Activated naive CD8-positive, alpha-beta T cell treated with anti-CD3 and anti-CD28 coated beads, Interleukin-2, amount 10 ng/mL, durations not matched to agents 7 days and 5 days (primary cell): ENCODE measurements at regions not wholly inside any gene's neighbourhood (a gene's known extent, or its start where the extent isn't known, plus 50 kb on each side); places are given as distances from the start of the nearest gene placed in this dataset.
"Not testable (repeated sequence)": the region's sequence is repeated elsewhere in the genome, so short reads cannot be mapped to it uniquely, and the experiment has no call there.

Experiments used
- ATAC-seq: fragments of 150-1000 bp; cut with Tn5 transposase; one replicate; pipeline ENCODE4 v1.10.0; 2021; ENCODE audit warnings: low read depth, moderate library complexity
- POLR2A ChIA-PET: fragments of 350-600 bp; sonication (Branson Sonifier 250); formaldehyde crosslinking; loops from one replicate; lab custom pipeline; 2021; ENCODE audit warnings: antibody characterized with exemption; lab: Charles Lee
- DNase-seq: peaks from one replicate; pipeline ENCODE4 v3.0.0; 2021
- H3K27ac Mint-ChIP-seq: one replicate; pipeline ENCODE4 v1.8.0; 2022; ENCODE audit warnings: mild to moderate bottlenecking, mixed read lengths
- H3K27me3 Mint-ChIP-seq: one replicate; pipeline ENCODE4 v1.8.0; 2022; ENCODE audit warnings: mild to moderate bottlenecking, moderate library complexity, mixed read lengths
- H3K36me3 Mint-ChIP-seq: one replicate; pipeline ENCODE4 v1.8.0; 2021; ENCODE audit warnings: mild to moderate bottlenecking, mixed read lengths
- H3K4me1 Mint-ChIP-seq: one replicate; pipeline ENCODE4 v1.8.0; 2021; ENCODE audit warnings: mixed read lengths
- H3K4me3 Mint-ChIP-seq: one replicate; pipeline ENCODE4 v1.8.0; 2022; ENCODE audit warnings: mild to moderate bottlenecking, moderate library complexity, mixed read lengths
- H3K9me3 Mint-ChIP-seq: one replicate; pipeline ENCODE4 v1.8.0; 2021; ENCODE audit warnings: mixed read lengths

- H3K9me3 Mint-ChIP-seq, result no peaks in the 10 kb centered on the region
- POLR2A ChIA-PET, result interaction anchor here (0.5 kb wide), 1 partner anchor 137 kb away, joined by 4 read pairs; no protein-coding TSS in a partner anchor
- ATAC-seq (no peak), DNase-seq (no peak)
- no peaks in the 10 kb centered on the region for H3K36me3 Mint-ChIP-seq
- no peaks in the 10 kb centered on the region for H3K4me1 Mint-ChIP-seq
- no peak overlapping the region for H3K4me3 Mint-ChIP-seq
- H3K27ac Mint-ChIP-seq, result no peak overlapping the region
- H3K27me3 Mint-ChIP-seq, result no peaks in the 10 kb centered on the region
Measured at GRCh38 chrX:140172401-140172800, 207.1 kb upstream of the CXorf66 start.

- no peak for ATAC-seq
- H3K27me3 Mint-ChIP-seq, result no peaks in the 10 kb centered on the region
- no peak overlapping the region for H3K4me3 Mint-ChIP-seq
- no peaks in the 10 kb centered on the region for H3K9me3 Mint-ChIP-seq
- H3K27ac Mint-ChIP-seq, result no peak overlapping the region
- POLR2A ChIA-PET, result no interaction called here
- H3K36me3 Mint-ChIP-seq, result no peaks in the 10 kb centered on the region
- no peak for DNase-seq
- H3K4me1 Mint-ChIP-seq, result no peaks in the 10 kb centered on the region
Measured at GRCh38 chrX:140167551-140167950, 202.2 kb upstream of the CXorf66 start.

- Mint-ChIP-seq H3K9me3 (no peaks in the 10 kb centered on the region), H3K4me1 (no peaks in the 10 kb centered on the region), H3K4me3 (no peak overlapping the region), H3K27me3 (no peaks in the 10 kb centered on the region), H3K27ac (no peak overlapping the region), H3K36me3 (no peaks in the 10 kb centered on the region)
- POLR2A ChIA-PET, result no interaction called here
- ATAC-seq (no peak), DNase-seq (no peak)
Measured at GRCh38 chrX:140165849-140166248, 200.5 kb upstream of the CXorf66 start.

GRCh38 chrX:140164391-140164790, 199.1 kb upstream of the CXorf66 start:
- H3K27me3 Mint-ChIP-seq, result no peaks in the 10 kb centered on the region
- no peak overlapping the region for H3K4me3 Mint-ChIP-seq
- ATAC-seq, result no peak
- H3K9me3 Mint-ChIP-seq, result no peaks in the 10 kb centered on the region
- POLR2A ChIA-PET, result no interaction called here
- no peaks in the 10 kb centered on the region for H3K4me1 Mint-ChIP-seq
- no peaks in the 10 kb centered on the region for H3K36me3 Mint-ChIP-seq
- H3K27ac Mint-ChIP-seq, result no peak overlapping the region
- DNase-seq, result no peak

GRCh38 chrX:140163371-140164159, 198.2 kb upstream of the CXorf66 start:
- Mint-ChIP-seq H3K4me1 (no peaks in the 10 kb centered on the region), H3K4me3 (no peak overlapping the region), H3K27ac (no peak overlapping the region), H3K27me3 (no peaks in the 10 kb centered on the region), H3K36me3 (no peaks in the 10 kb centered on the region), H3K9me3 (no peaks in the 10 kb centered on the region)
- ATAC-seq (no peak), DNase-seq (no peak)
- POLR2A ChIA-PET, result no interaction called here

- H3K4me1 Mint-ChIP-seq, result no peaks in the 10 kb centered on the region
- H3K27me3 Mint-ChIP-seq, result no peaks in the 10 kb centered on the region
- H3K4me3 Mint-ChIP-seq, result no peak overlapping the region
- no peak for ATAC-seq
- no peak overlapping the region for H3K27ac Mint-ChIP-seq
- no peaks in the 10 kb centered on the region for H3K36me3 Mint-ChIP-seq
- no peak for DNase-seq
- H3K9me3 Mint-ChIP-seq, result no peaks in the 10 kb centered on the region
- POLR2A ChIA-PET, result no interaction called here
Measured at GRCh38 chrX:140157611-140158010, 192.3 kb upstream of the CXorf66 start.

- no peaks in the 10 kb centered on the region for H3K27me3 Mint-ChIP-seq
- ATAC-seq (no peak), DNase-seq (no peak)
- POLR2A ChIA-PET, result no interaction called here
- H3K36me3 Mint-ChIP-seq, result no peaks in the 10 kb centered on the region
- no peaks in the 10 kb centered on the region for H3K9me3 Mint-ChIP-seq
- no peak overlapping the region for H3K27ac Mint-ChIP-seq
- no peaks in the 10 kb centered on the region for H3K4me1 Mint-ChIP-seq
- H3K4me3 Mint-ChIP-seq, result no peak overlapping the region
Measured at GRCh38 chrX:140157143-140157542, 191.8 kb upstream of the CXorf66 start.

- POLR2A ChIA-PET, result no interaction called here
- no peaks in the 10 kb centered on the region for H3K27me3 Mint-ChIP-seq
- no peaks in the 10 kb centered on the region for H3K9me3 Mint-ChIP-seq
- H3K27ac Mint-ChIP-seq, result no peak overlapping the region
- DNase-seq, result no peak
- no peak overlapping the region for H3K4me3 Mint-ChIP-seq
- no peaks in the 10 kb centered on the region for H3K36me3 Mint-ChIP-seq
- ATAC-seq, result no peak
- H3K4me1 Mint-ChIP-seq, result no peaks in the 10 kb centered on the region
Measured at GRCh38 chrX:140151316-140151715, 186.0 kb upstream of the CXorf66 start.

- ATAC-seq (no peak), DNase-seq (no peak)
- no peaks in the 10 kb centered on the region for H3K36me3 Mint-ChIP-seq
- no peak overlapping the region for H3K4me3 Mint-ChIP-seq
- H3K9me3 Mint-ChIP-seq, result no peaks in the 10 kb centered on the region
- POLR2A ChIA-PET, result no interaction called here
- H3K4me1 Mint-ChIP-seq, result no peaks in the 10 kb centered on the region
- H3K27me3 Mint-ChIP-seq, result no peaks in the 10 kb centered on the region
- H3K27ac Mint-ChIP-seq, result no peak overlapping the region
Measured at GRCh38 chrX:140149761-140150160, 184.4 kb upstream of the CXorf66 start.

- Mint-ChIP-seq H3K36me3 (no peaks in the 10 kb centered on the region), H3K27ac (no peak overlapping the region), H3K9me3 (no peaks in the 10 kb centered on the region), H3K4me3 (no peak overlapping the region), H3K27me3 (no peaks in the 10 kb centered on the region), H3K4me1 (no peaks in the 10 kb centered on the region)
- POLR2A ChIA-PET, result no interaction called here
- no peak for DNase-seq
- no peak for ATAC-seq
Measured at GRCh38 chrX:140141444-140142029, 176.2 kb upstream of the CXorf66 start.

- H3K36me3 Mint-ChIP-seq, H3K27ac Mint-ChIP-seq, POLR2A ChIA-PET, H3K27me3 Mint-ChIP-seq, DNase-seq, H3K9me3 Mint-ChIP-seq, H3K4me1 Mint-ChIP-seq, ATAC-seq, H3K4me3 Mint-ChIP-seq: not testable (repeated sequence)
Measured at GRCh38 chrX:140138492-140138891, 173.2 kb upstream of the CXorf66 start.

- DNase-seq, H3K27me3 Mint-ChIP-seq, ATAC-seq, H3K27ac Mint-ChIP-seq, H3K36me3 Mint-ChIP-seq, H3K4me3 Mint-ChIP-seq, H3K4me1 Mint-ChIP-seq, POLR2A ChIA-PET, H3K9me3 Mint-ChIP-seq: not testable (repeated sequence)
Measured at GRCh38 chrX:140138065-140138464, 172.7 kb upstream of the CXorf66 start.

- Mint-ChIP-seq H3K9me3 (no peaks in the 10 kb centered on the region), H3K4me1 (no peaks in the 10 kb centered on the region), H3K27ac (no peak overlapping the region), H3K36me3 (no peaks in the 10 kb centered on the region), H3K4me3 (no peak overlapping the region), H3K27me3 (no peaks in the 10 kb centered on the region)
- POLR2A ChIA-PET, result no interaction called here
- DNase-seq (no peak), ATAC-seq (no peak)
Measured at GRCh38 chrX:140132937-140133336, 167.6 kb upstream of the CXorf66 start.

- Mint-ChIP-seq H3K27ac (no peak overlapping the region), H3K36me3 (no peaks in the 10 kb centered on the region), H3K4me1 (no peaks in the 10 kb centered on the region), H3K9me3 (no peaks in the 10 kb centered on the region), H3K4me3 (no peak overlapping the region), H3K27me3 (peaks cover 1% of the 10 kb centered on the region)
- DNase-seq (no peak), ATAC-seq (no peak)
- POLR2A ChIA-PET, result no interaction called here
Measured at GRCh38 chrX:140123446-140123845, 158.1 kb upstream of the CXorf66 start.
